A549 (cell line): ENCODE measurements at regions not wholly inside any gene's neighbourhood (a gene's known extent, or its start where the extent isn't known, plus 50 kb on each side); places are given as distances from the start of the nearest gene placed in this dataset.

Experiments used
- CTCF ChIP-seq: fragments of >200 bp; sonication (Bioruptor Twin); formaldehyde crosslinking; IDR thresholded peaks from 3 replicates; pipeline ENCODE4 v1.5.1; 2016
- RFX5 ChIP-seq: fragments of 450-650 bp; IDR thresholded peaks from 2 replicates; pipeline ENCODE4 v1.7.1; 2014; ENCODE audit warnings: antibody characterized with exemption, mild to moderate bottlenecking, moderate library complexity

- TF ChIP-seq CTCF (no peak), RFX5 (no peak)
These were observed 246.5 kb upstream of the SPRED2 start for GRCh38 chr2:65678779-65679391.
